GM12878 (cell line): ENCODE measurements at regions not wholly inside any gene's neighbourhood (a gene's known extent, or its start where the extent isn't known, plus 50 kb on each side); places are given as distances from the start of the nearest gene placed in this dataset.

Experiments
- ATAC-seq: fragments of 200-7000 bp; cut with Tn5 transposase; 3 replicates; pipeline ENCODE4 v1.9.1; 2020; ENCODE audit warnings: mild to moderate bottlenecking, moderate library complexity
- BruUV-seq: library from RNA; stranded (reverse); fragments of 400-500 nt; replicated peaks from 2 replicates; lab custom pipeline; 2021; lab: Mats Ljungman, UMichigan
- CTCF ChIA-PET: fragments of 300-600 bp; sonication (Branson Sonifier 250); formaldehyde crosslinking; extraction: SDS; loops from one replicate; lab custom pipeline; 2021; ENCODE audit warnings: inconsistent platforms; lab: Yijun Ruan, JAX
- POLR2A ChIA-PET: fragments of 350-600 bp; formaldehyde crosslinking; extraction: SDS; loops from one replicate; lab custom pipeline; 2021; ENCODE audit warnings: inconsistent platforms; lab: Charles Lee
- RAD21 ChIA-PET: fragments of 300-600 bp; sonication (Branson Sonifier 250); formaldehyde crosslinking; loops from one replicate; lab custom pipeline; 2023; ENCODE audit warnings: antibody characterized with exemption; ENCODE audit not compliant: unreplicated experiment; lab: Charles Lee
- SMC1A ChIA-PET: fragments of 300-600 bp; sonication (Branson Sonifier 250); formaldehyde crosslinking; loops from one replicate; lab custom pipeline; 2023; ENCODE audit not compliant: unreplicated experiment, uncharacterized antibody; lab: Charles Lee
- DNase-seq: peaks from one replicate; pipeline ENCODE4 v3.0.0-alpha.2; 2011; ENCODE audit warnings: low read depth, low spot score
- FAIRE-seq: peaks from 3 replicates; lab custom pipeline; 2011; peaks lifted over from hg19 to GRCh38; lab: Jason Lieb, UNC
- H2AFZ ChIP-seq: 2 replicates; pipeline ENCODE4 v1.6.0; 2011; ENCODE audit warnings: low read depth, low read length, control low read depth; ENCODE audit not compliant: control insufficient read depth
- H3K27ac ChIP-seq: 2 replicates; pipeline ENCODE4 v1.5.1; 2011; ENCODE audit warnings: control low read depth; ENCODE audit not compliant: control insufficient read depth, insufficient read depth
- H3K27me3 ChIP-seq, 2 experiments: replicated peaks in 1 of 2; 2 replicates each; pipeline versions ENCODE4 v1.6.0 to v1.6.1; 2011; ENCODE audit warnings: low read length in 1 of 2; ENCODE audit not compliant: control insufficient read depth in 2 of 2, insufficient read depth in 2 of 2
- H3K36me3 ChIP-seq, 2 experiments: 2 replicates each; pipeline ENCODE4 v1.5.1; 2011; ENCODE audit warnings: low read length in 1 of 2; ENCODE audit not compliant: control insufficient read depth in 2 of 2, insufficient read depth in 2 of 2
- H3K4me1 ChIP-seq: 2 replicates; pipeline ENCODE4 v1.6.1; 2011; ENCODE audit warnings: mild to moderate bottlenecking, low read length, moderate library complexity, mixed read lengths; ENCODE audit not compliant: control insufficient read depth, insufficient read depth
- H3K4me2 ChIP-seq: 2 replicates; pipeline ENCODE4 v1.6.0; 2011; ENCODE audit warnings: control low read depth; ENCODE audit not compliant: control insufficient read depth, insufficient read depth
- H3K4me3 ChIP-seq: fragments of 200-600 bp; sonication (generic); 2 replicates; pipeline ENCODE4 v1.5.1; 2016
- H3K79me2 ChIP-seq: 2 replicates; pipeline ENCODE4 v1.6.0; 2011; ENCODE audit warnings: low read length; ENCODE audit not compliant: control insufficient read depth, insufficient read depth
- H3K9ac ChIP-seq: 2 replicates; pipeline ENCODE4 v1.8.0; 2011; ENCODE audit warnings: low read length, control low read depth, mixed read lengths; ENCODE audit not compliant: control insufficient read depth, insufficient read depth
- H3K9me3 ChIP-seq: replicated peaks from 3 replicates; pipeline ENCODE4 v1.5.1; 2011; ENCODE audit warnings: mild to moderate bottlenecking, low read length; ENCODE audit not compliant: control insufficient read depth, insufficient read depth
- H4K20me1 ChIP-seq: 2 replicates; pipeline ENCODE4 v1.6.0; 2011; ENCODE audit not compliant: control insufficient read depth, insufficient read depth
- BCL11A ChIP-seq: IDR thresholded peaks from 2 replicates; pipeline ENCODE4 v1.6.1; 2011; ENCODE audit warnings: low read depth, low read length
- CHD2 ChIP-seq: IDR thresholded peaks from 2 replicates; pipeline ENCODE4 v1.6.1; 2011; ENCODE audit warnings: low read depth, low read length, improper control_type of control experiment, borderline replicate concordance
- GATAD2B ChIP-seq: fragments of 450-650 bp; conservative IDR thresholded peaks from 2 replicates; pipeline ENCODE4 v1.6.1; 2017; ENCODE audit warnings: low read depth, mild to moderate bottlenecking, moderate library complexity
- HDAC6 ChIP-seq: fragments of 200-600 bp; sonication (generic); IDR thresholded peaks from one replicate; pipeline ENCODE4 v1.8.0; 2017; ENCODE audit warnings: antibody characterized with exemption; ENCODE audit not compliant: unreplicated experiment
- KAT2A ChIP-seq: conservative IDR thresholded peaks from 2 replicates; pipeline ENCODE4 v1.6.1; 2011; ENCODE audit warnings: low read depth, low read length; ENCODE audit not compliant: control insufficient read depth
- RCOR1 ChIP-seq: conservative IDR thresholded peaks from 2 replicates; pipeline ENCODE4 v1.6.1; 2012; ENCODE audit warnings: low read depth, low read length, improper control_type of control experiment
- SMAD5 ChIP-seq: IDR thresholded peaks from 2 replicates; pipeline ENCODE4 v1.6.1; 2016; ENCODE audit warnings: antibody characterized with exemption, low read depth
- SP1 ChIP-seq: IDR thresholded peaks from one replicate; pipeline ENCODE4 v1.6.1; 2011; ENCODE audit warnings: low read depth, low read length
- SREBF2 ChIP-seq: IDR thresholded peaks from 2 replicates; pipeline ENCODE4 v1.6.1; 2012; ENCODE audit warnings: mild to moderate bottlenecking, low read length
- WRNIP1 ChIP-seq: IDR thresholded peaks from 2 replicates; pipeline ENCODE4 v1.6.1; 2011; ENCODE audit warnings: low read depth, low read length, improper control_type of control experiment, borderline replicate concordance
- YY1 ChIP-seq: IDR thresholded peaks from 2 replicates; pipeline ENCODE4 v1.6.1; 2011; ENCODE audit warnings: low read depth, mild to moderate bottlenecking, low read length
- ZNF207 ChIP-seq: fragments of 450-650 bp; IDR thresholded peaks from 2 replicates; pipeline ENCODE4 v1.6.1; 2014; ENCODE audit warnings: antibody characterized with exemption, mild to moderate bottlenecking, borderline replicate concordance
- WGBS: methylation state at CpG from one replicate; pipeline ENCODE4 v1.1.6; 2016; ENCODE audit warnings: low lambda C conversion rate; ENCODE audit not compliant: insufficient replicate concordance, insufficient coverage; ENCODE audit errors: missing lambda C conversion rate; 5-methylcytosine and 5-hydroxymethylcytosine counted together
- in situ Hi-C: fragments of 300-500 bp; cut with MboI; formaldehyde crosslinking; loops from 9 replicates; pipeline ENCODE4 v1.14.3; 2018; ENCODE audit warnings: mixed read lengths
- intact Hi-C: fragments of 100-400 bp; cut with micrococcal nuclease; formaldehyde crosslinking; loops from one replicate; pipeline ENCODE4 v1.14.2; 2022; ENCODE audit not compliant: unreplicated experiment

DNA sequence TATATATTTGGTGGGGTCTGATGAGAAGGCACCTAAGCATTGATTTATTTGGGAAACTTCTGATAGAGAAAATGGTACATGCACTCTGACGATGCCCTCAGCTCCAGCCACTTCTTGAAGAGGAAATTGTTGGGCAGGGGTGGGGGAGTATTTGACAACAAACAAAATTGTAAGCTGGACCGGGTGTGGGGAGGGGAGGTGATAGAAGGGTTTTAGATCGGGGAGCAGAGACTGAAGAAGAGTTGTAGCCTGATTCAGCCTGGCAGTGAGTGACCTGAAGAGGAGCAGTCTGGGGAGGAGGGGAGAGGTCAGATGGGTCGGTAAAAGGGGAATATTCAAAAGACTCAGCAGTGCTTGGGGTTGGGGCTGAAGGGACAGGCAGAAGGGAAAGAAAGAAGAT, 2284.7 kb downstream of the TP53TG3F start (continued):
- TF ChIP-seq SREBF2 (no peak), GATAD2B (no peak), ZNF207 (no peak), SMAD5 (no peak), CHD2 (no peak), RCOR1 (no peak), KAT2A (no peak), WRNIP1 (no peak)

DNA sequence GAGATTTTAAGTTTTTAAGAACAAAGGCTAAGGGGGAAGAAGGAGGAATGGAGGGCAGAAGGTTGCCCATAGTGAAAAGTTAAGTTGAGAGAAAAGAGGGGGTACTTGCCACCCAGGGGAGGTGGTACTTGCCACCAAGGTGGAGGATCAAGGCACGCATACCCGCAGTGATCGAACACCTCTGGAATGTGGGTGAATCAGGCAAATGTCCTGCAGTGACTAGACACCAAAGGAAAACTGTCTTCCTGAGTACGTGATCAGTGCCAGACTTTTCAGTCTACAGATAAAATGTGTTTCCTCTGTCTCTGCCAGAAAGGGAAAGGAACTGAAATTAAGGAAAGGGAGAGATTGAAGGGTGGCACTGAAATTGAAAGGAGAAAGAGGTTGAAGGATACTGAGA, 2285.3 kb downstream of the TP53TG3F start:
- Histone ChIP-seq H3K4me3 (no peak overlapping the region), H3K9me3 (no peaks in the 10 kb centered on the region; the same call in 1 of the 3 replicates), H3K27me3 (no peaks in the 10 kb centered on the region), H3K36me3 (no peaks in the 10 kb centered on the region), H3K79me2 (no peaks in the 10 kb centered on the region), H4K20me1 (no peaks in the 10 kb centered on the region), H3K4me1 (no peaks in the 10 kb centered on the region), H3K4me2 (no peak overlapping the region), H3K27ac (no peak overlapping the region), H2AFZ (no peak overlapping the region), H3K9ac (no peak overlapping the region)
- intact Hi-C loops: no loop called here
- ChIA-PET RAD21 (no interaction called here), SMC1A (no interaction called here), POLR2A (no interaction called here), CTCF (no interaction called here)
- no peak for FAIRE-seq
- in situ Hi-C loops: no loop called here
- 76% methylated on average over 4 of the region's 4 CpGs for WGBS
- ATAC-seq: no peak
- TF ChIP-seq BCL11A (no peak), YY1 (no peak), SMAD5 (no peak), HDAC6 (no peak), SP1 (no peak)
- BruUV-seq: no TSS peak
- DNase-seq: no peak
